ENCODE measurements at regions not wholly inside any gene's neighbourhood (a gene's known extent, or its start where the extent isn't known, plus 50 kb on each side); places are given as distances from the start of the nearest gene placed in this dataset.
"Not testable (repeated sequence)": the region's sequence is repeated elsewhere in the genome, so short reads cannot be mapped to it uniquely, and the experiment has no call there.

GRCh38 chr16:65744401-65744800 lies 622.1 kb upstream of the CDH5 start:
- no peak for DNase-seq

DNA sequence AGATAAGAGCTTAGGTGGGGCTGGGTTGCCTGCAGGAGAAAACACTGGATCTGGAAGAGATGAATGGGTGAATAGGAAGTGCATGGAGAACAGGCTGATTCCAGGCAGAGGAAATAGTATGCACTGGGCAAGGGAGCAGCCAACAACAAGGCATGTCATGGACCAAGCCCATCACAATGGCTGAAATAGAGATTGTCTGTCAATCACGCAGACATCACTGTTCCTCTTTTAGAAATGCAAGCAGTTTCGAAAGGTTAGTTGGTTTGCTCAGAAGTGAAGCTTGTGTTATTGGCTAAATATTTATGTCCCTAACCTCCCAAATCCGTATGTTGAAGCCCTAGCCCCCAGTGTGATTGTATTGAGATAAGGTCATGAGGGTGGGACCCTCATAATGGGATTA lies 621.7 kb upstream of the CDH11 start:
- no peak for DNase-seq

GRCh38 chr16:65740711-65741110 lies 618.8 kb upstream of the CDH11 start:
- DNase-seq: no peak

GRCh38 chr16:65739518-65739917 lies 617.7 kb upstream of the CDH11 start:
- no peak for DNase-seq

DNA sequence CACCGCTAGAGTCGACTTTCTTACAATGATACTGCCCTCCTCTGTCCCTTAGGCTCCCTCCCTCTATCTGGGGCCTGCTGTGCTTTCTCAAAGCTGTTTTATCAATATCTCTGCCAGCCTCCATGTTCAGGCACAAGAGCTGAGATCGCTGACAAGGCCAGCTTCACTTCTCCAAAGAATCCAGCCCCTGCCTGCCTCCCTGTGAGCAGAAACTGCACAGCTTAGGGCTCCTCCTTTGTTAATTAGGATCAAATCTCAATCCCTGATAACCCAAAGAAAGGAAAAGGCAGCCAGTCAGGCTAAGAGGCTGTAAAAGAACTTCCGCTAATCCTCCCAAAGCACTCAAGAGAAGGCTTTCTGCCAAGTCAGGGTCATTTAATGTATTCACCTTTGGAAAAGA lies 616.0 kb upstream of the CDH11 start:
- DNase-seq: no peak

DNA sequence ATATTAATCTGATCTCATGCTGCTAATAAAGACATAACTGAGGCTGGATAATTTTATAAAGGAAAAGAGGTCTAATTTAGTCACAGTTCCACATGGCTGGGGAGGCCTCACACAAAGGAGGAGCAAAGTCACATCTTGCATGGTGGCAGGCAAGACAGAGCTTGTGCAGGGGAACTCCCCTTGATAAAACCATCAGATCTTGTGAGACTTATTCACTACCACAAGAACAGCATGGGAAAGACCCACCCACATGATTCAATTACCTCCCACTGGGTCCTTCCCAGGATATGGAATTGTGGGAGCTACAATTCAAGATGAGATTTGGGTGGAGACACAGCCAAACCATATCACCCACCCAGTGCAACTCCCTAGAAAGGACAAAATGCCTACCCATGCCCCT lies 613.8 kb upstream of the CDH11 start:
- DNase-seq: not testable (repeated sequence)

- DNase-seq: no peak
Measured at GRCh38 chr16:65733721-65734120, 611.9 kb upstream of the CDH11 start.

DNA sequence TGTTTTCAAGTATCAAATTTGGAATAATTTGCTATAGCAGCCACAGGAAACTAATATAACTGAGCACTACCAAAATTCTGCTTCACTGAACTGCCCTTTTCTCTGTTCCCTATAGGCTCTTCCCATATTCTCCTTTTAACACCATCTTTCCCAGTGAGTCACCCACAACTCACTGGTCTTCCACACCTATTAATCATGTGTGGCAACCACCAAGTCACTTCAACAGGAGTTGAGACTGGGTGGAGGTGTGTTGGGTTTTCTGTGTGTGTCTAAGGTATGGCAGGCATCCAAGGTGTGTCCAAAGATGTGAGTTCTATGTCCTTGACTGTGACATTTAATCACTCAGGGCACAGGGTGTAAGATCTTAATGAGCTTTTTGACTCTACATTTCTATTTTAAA lies 610.0 kb upstream of the CDH11 start:
- DNase-seq: no peak

- DNase-seq: no peak
Measured at GRCh38 chr16:65728652-65729051, 606.8 kb upstream of the CDH11 start.

DNA sequence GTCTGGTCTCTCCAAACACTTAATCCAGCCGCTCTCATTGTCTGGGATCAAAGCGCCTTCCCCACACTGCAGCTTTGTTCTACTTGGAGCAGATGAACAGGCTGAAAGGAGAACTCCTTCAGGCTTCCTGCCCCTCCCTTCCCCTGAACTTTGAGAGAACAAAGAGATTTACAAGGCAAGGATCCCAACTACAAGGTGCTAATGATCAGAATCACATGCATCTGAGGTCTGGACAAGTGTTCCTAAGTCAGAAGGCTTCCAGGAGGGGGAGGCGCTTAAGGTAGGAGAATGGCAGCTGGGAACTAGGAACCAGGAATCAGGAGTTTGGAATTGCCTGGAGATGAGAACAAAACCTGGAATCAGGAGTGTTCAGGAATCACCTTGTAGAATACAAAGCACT lies 606.3 kb upstream of the CDH11 start:
- no peak for DNase-seq

- no peak for DNase-seq
Measured at GRCh38 chr16:65727534-65728137, 605.8 kb upstream of the CDH11 start.

GRCh38 chr16:65725156-65725845 lies 603.4 kb upstream of the CDH11 start:
- no peak for DNase-seq

GRCh38 chr16:65722429-65722828 lies 600.6 kb upstream of the CDH11 start:
- no peak for DNase-seq

- DNase-seq: no peak
Measured at GRCh38 chr16:65717846-65718245, 596.0 kb upstream of the CDH11 start.

GRCh38 chr16:65716737-65717700 lies 595.2 kb upstream of the CDH11 start:
- no peak for DNase-seq

GRCh38 chr16:65713181-65713808 lies 591.4 kb upstream of the CDH11 start:
- DNase-seq: no peak

DNA sequence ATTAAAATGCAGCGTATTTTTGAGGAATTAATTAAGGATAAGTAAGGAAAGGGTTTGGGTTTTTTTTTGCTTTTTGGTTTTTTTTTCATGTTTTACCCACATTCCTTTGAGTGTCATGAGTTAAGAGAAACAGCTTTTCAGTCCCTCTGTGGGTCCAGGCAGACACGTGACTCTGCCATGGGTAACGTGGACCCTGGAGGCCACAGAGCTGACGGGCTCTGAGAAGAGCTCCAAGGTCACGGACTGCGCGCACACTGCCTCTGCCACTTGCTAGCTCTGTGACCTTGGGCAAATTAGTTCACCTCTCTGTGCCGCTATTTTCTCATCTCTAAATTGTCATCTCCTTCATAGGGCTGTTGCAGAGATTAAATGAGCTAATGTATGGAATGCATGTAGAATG lies 588.2 kb upstream of the CDH11 start:
- DNase-seq: no peak

DNA sequence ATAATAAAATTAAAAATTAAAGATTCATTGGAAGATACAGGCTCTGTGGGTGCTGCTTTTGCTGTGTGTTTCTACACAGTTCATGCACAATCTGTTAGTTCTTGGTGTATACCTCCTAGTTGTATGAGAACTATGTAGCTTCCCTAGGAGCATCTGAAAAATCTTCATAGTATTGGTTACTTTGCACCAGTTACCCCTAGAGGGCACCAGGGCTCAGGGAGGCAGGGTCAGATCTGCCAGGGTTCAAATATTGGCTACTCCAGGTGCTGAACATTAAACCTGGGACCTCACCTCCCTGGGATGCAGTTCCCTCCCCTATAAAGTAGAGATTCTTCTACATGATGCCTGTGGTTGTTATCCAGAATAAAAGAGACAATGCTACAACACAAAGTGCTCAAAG lies 583.0 kb upstream of the CDH11 start:
- no peak for DNase-seq

GRCh38 chr16:65702707-65703402 lies 581.0 kb upstream of the CDH11 start:
- no peak for DNase-seq

DNA sequence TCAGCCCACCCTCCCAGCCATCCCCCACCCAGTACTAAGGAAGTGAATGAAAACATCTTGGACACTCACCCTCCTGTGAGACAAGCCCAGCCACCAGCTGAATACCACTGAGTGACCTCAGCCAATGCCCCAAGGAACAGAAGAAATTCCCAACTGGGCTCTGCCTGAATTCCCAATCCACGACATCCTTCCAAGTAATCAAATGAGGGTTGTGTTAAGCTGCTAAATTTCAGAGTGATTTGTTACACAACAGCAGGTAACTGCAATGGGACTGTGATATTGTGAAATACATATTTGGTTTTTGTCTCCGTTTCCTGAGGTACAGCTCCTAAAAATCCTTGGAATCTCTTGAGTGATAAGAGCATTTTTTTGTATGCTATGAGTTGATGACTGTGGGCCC lies 578.7 kb upstream of the CDH11 start:
- no peak for DNase-seq

GRCh38 chr16:65698791-65699321 lies 577.0 kb upstream of the CDH11 start:
- DNase-seq: no peak

DNA sequence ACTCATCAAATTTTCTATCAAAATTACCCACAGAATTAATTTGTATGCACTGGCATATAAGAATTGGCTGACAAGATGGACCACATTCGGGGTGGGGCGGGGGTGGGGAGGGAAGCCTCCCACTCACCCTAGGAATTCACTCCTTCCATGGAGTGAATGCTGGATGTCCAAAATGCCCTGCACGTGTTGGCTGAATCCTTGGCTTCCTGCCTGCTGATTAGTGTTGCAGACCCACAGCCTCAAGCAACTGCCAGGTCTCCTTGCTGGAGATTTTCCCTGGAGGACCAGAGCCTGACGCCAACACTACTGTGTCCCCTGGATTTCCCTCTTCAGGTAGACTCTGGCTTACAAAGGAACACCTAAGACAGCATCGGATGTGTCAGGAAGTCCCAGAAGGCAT lies 575.7 kb upstream of the CDH11 start:
- DNase-seq: no peak
